HEK293 (cell line): ENCODE measurements at regions not wholly inside any gene's neighbourhood (a gene's known extent, or its start where the extent isn't known, plus 50 kb on each side); places are given as distances from the start of the nearest gene placed in this dataset.

Experiments
- CTCF ChIA-PET: fragments of 350-600 bp; formaldehyde crosslinking; extraction: SDS; loops from one replicate; lab custom pipeline; 2021; ENCODE audit warnings: antibody characterized with exemption; lab: Yijun Ruan, JAX
- POLR2A ChIA-PET: fragments of 300-600 bp; formaldehyde crosslinking; extraction: SDS; loops from one replicate; lab custom pipeline; 2020; ENCODE audit warnings: antibody characterized with exemption, inconsistent platforms; lab: Yijun Ruan, JAX
- H3K27ac ChIP-seq: fragments of 200-500 bp; sonication (Bioruptor generic); 2 replicates; pipeline ENCODE4 v1.5.1; 2014; ENCODE audit warnings: low read depth, low read length, control low read depth, inconsistent platforms; ENCODE audit errors: extremely low read depth
- H3K36me3 ChIP-seq, 2 experiments: fragments of 200-500 bp in 1 of 2; sonication (Bioruptor generic) in 1 of 2; 1 replicate in 1 of 2; 2 replicates in 1 of 2; pipeline ENCODE4 v1.5.1; 2014 to 2017; ENCODE audit warnings: inconsistent platforms in 2 of 2, low read length in 2 of 2; ENCODE audit not compliant: control insufficient read depth in 2 of 2, insufficient read depth in 1 of 2
- H3K4me1 ChIP-seq: fragments of 200-500 bp; sonication (Bioruptor generic); 2 replicates; pipeline ENCODE4 v1.5.1; 2014; ENCODE audit warnings: mild to moderate bottlenecking, low read length, inconsistent platforms; ENCODE audit not compliant: control insufficient read depth, insufficient read depth
- H3K4me3 ChIP-seq: 2 replicates; pipeline ENCODE4 v1.5.1; 2011; ENCODE audit warnings: low read depth, mild to moderate bottlenecking, control low read depth, low read length, moderate library complexity
- H3K9me3 ChIP-seq: fragments of 200-500 bp; sonication (Bioruptor generic); 2 replicates; pipeline ENCODE4 v1.5.1; 2014; ENCODE audit warnings: low read depth, low read length, inconsistent platforms; ENCODE audit not compliant: control insufficient read depth, insufficient read depth
- HIC1 ChIP-seq: fragments of 450-650 bp; formaldehyde crosslinking; IDR thresholded peaks from 2 replicates; pipeline ENCODE4 v1.5.1; 2016; ENCODE audit warnings: missing biosample characterization, missing genetic modification characterization
- MZF1 ChIP-seq: fragments of 450-650 bp; formaldehyde crosslinking; IDR thresholded peaks from 2 replicates; pipeline ENCODE4 v1.5.1; 2017; ENCODE audit warnings: missing biosample characterization, missing genetic modification characterization, borderline replicate concordance
- SALL2 ChIP-seq: fragments of 450-650 bp; formaldehyde crosslinking; IDR thresholded peaks from 2 replicates; pipeline ENCODE4 v1.5.0; 2017; ENCODE audit warnings: missing biosample characterization, mild to moderate bottlenecking, missing genetic modification characterization, borderline replicate concordance
- SP3 ChIP-seq: fragments of 450-650 bp; formaldehyde crosslinking; IDR thresholded peaks from 2 replicates; pipeline ENCODE4 v1.5.1; 2016; ENCODE audit warnings: missing biosample characterization, missing genetic modification characterization
- TSHZ1 ChIP-seq: fragments of 450-650 bp; formaldehyde crosslinking; IDR thresholded peaks from 2 replicates; pipeline ENCODE4 v1.5.1; 2016; ENCODE audit warnings: missing biosample characterization, missing genetic modification characterization, borderline replicate concordance
- ZBTB1 ChIP-seq: fragments of 450-650 bp; formaldehyde crosslinking; IDR thresholded peaks from 2 replicates; pipeline ENCODE4 v1.5.1; 2016; ENCODE audit warnings: missing biosample characterization, missing genetic modification characterization
- ZBTB17 ChIP-seq: fragments of 450-650 bp; formaldehyde crosslinking; IDR thresholded peaks from 2 replicates; pipeline ENCODE4 v1.5.1; 2016; ENCODE audit warnings: missing biosample characterization, missing genetic modification characterization
- ZNF138 ChIP-seq: fragments of 450-650 bp; formaldehyde crosslinking; IDR thresholded peaks from 2 replicates; pipeline ENCODE4 v1.5.1; 2016; ENCODE audit warnings: missing biosample characterization, missing genetic modification characterization, borderline replicate concordance
- ZNF26 ChIP-seq: fragments of 450-650 bp; formaldehyde crosslinking; IDR thresholded peaks from 2 replicates; pipeline ENCODE4 v1.5.1; 2016; ENCODE audit warnings: missing biosample characterization, missing genetic modification characterization
- ZNF391 ChIP-seq: fragments of 450-650 bp; formaldehyde crosslinking; IDR thresholded peaks from 2 replicates; pipeline ENCODE4 v1.5.1; 2016; ENCODE audit warnings: low read depth, missing biosample characterization, missing genetic modification characterization, borderline replicate concordance
- ZNF449 ChIP-seq: fragments of 450-650 bp; formaldehyde crosslinking; IDR thresholded peaks from 2 replicates; pipeline ENCODE4 v1.5.1; 2017; ENCODE audit warnings: missing biosample characterization, mild to moderate bottlenecking, missing genetic modification characterization, moderate library complexity
- ZNF48 ChIP-seq: fragments of 450-650 bp; formaldehyde crosslinking; IDR thresholded peaks from 2 replicates; pipeline ENCODE4 v1.5.1; 2016; ENCODE audit warnings: missing biosample characterization, missing genetic modification characterization
- ZNF513 ChIP-seq: fragments of 450-650 bp; IDR thresholded peaks from 2 replicates; pipeline ENCODE4 v1.5.1; 2018; ENCODE audit warnings: missing biosample characterization, missing genetic modification characterization
- ZNF518A ChIP-seq: fragments of 450-650 bp; formaldehyde crosslinking; conservative IDR thresholded peaks from 2 replicates; pipeline ENCODE4 v1.5.1; 2016; ENCODE audit warnings: low read depth, missing biosample characterization, missing genetic modification characterization
- ZNF610 ChIP-seq: fragments of 450-650 bp; formaldehyde crosslinking; IDR thresholded peaks from 2 replicates; pipeline ENCODE4 v1.5.1; 2016; ENCODE audit warnings: missing biosample characterization, missing genetic modification characterization, borderline replicate concordance
- ZNF692 ChIP-seq: fragments of 450-650 bp; formaldehyde crosslinking; IDR thresholded peaks from 2 replicates; pipeline ENCODE4 v1.5.1; 2016; ENCODE audit warnings: missing biosample characterization, missing genetic modification characterization
- ZNF785 ChIP-seq: fragments of 450-650 bp; formaldehyde crosslinking; IDR thresholded peaks from 2 replicates; pipeline ENCODE4 v1.5.1; 2016; ENCODE audit warnings: missing biosample characterization, missing genetic modification characterization
- ZNF792 ChIP-seq: fragments of 450-650 bp; formaldehyde crosslinking; IDR thresholded peaks from 2 replicates; pipeline ENCODE4 v1.5.1; 2016; ENCODE audit warnings: missing biosample characterization, missing genetic modification characterization
- ZXDB ChIP-seq: fragments of 450-650 bp; formaldehyde crosslinking; IDR thresholded peaks from 2 replicates; pipeline ENCODE4 v1.5.1; 2016; ENCODE audit warnings: missing biosample characterization, missing genetic modification characterization

- TF ChIP-seq ZNF785 (tag by site-specific recombination) (no peak), ZXDB (tag by site-specific recombination) (no peak), SALL2 (tag by site-specific recombination) (no peak), HIC1 (tag by site-specific recombination) (no peak), ZNF513 (no peak), ZNF26 (tag by site-specific recombination) (no peak), ZNF518A (tag by site-specific recombination) (no peak), ZNF610 (no peak), SP3 (tag by site-specific recombination) (no peak), ZBTB1 (tag by site-specific recombination) (no peak), ZBTB17 (tag by site-specific recombination) (no peak), ZNF449 (no peak), ZNF792 (tag by site-specific recombination) (no peak), ZNF48 (no peak), TSHZ1 (no peak), ZNF138 (tag by site-specific recombination) (no peak), ZNF391 (no peak), MZF1 (tag by site-specific recombination) (no peak), ZNF692 (no peak)
- no peak overlapping the region for H3K4me3 ChIP-seq
- CTCF ChIA-PET, result no interaction called here
Measured at GRCh38 chr5:88955403-88955802, 72.4 kb upstream of the MEF2C start.

More at GRCh38 chr5:88955403-88955802, 72.4 kb upstream of the MEF2C start:
- Histone ChIP-seq H3K36me3 (no peaks in the 10 kb centered on the region), H3K9me3 (no peaks in the 10 kb centered on the region), H3K27ac (no peak overlapping the region), H3K4me1 (peaks cover 11% of the 10 kb centered on the region)
- POLR2A ChIA-PET, result no interaction called here
